ENCODE measurements at regions not wholly inside any gene's neighbourhood (a gene's known extent, or its start where the extent isn't known, plus 50 kb on each side); places are given as distances from the start of the nearest gene placed in this dataset.

DNA sequence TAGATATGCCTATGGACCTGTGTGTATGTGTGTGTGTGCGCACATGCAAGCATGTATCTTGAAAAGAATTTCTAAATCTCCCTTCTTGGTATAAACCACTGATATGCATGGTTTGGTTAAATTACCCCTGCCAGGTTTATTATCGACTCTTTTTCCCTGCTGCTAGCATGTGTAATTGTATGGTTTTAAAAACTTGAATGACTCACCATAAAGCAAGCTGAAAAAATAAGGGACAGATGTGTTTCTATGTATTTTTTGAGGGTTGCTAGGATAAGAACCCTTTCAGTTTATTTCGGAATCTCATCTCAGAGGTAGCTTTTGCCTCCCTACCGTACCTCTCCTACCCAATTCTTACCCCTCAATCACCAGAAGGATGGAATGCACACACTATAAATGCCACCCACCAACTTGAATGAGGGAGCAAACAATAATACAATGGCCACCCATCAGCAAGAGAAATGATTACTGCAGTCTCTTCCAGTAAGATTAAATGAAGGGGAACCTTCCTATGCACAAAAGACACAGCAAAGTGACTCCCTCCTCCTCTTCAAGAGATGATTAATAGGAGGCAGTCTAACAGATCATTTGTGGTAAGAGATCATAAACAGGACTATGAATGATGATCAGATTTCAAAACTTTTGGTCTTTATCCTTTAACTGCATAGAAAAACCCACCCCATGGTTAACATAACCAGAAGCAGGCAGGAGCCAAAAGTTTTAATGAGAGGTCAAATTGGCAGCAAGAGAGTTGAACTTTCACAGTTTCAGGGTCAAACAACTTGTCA lies 357.2 kb downstream of the SATB2 start:
- H3K27ac ChIP-seq (ENCODE audit: low read depth, low read length, poor library complexity, severe bottlenecking): no peak overlapping the region
- H3K4me1 ChIP-seq (ENCODE audit: insufficient read depth, low read length, poor library complexity, severe bottlenecking): no peaks in the 10 kb centered on the region
- DNase-seq (ENCODE audit: low spot score): no peak
- CTCF ChIA-PET: no interaction called here
- intact Hi-C loops (cut with micrococcal nuclease; ENCODE audit: unreplicated experiment): no loop called here
- no peak overlapping the region for H3K4me3 ChIP-seq (ENCODE audit: low read depth, low read length, poor library complexity, severe bottlenecking)
- no peaks in the 10 kb centered on the region for H3K9me3 ChIP-seq (ENCODE audit: low read depth, low read length, poor library complexity, severe bottlenecking)
- no peaks in the 10 kb centered on the region for H3K36me3 ChIP-seq (ENCODE audit: insufficient read depth, low read length, poor library complexity, severe bottlenecking)
- TF ChIP-seq, protein P1, sequence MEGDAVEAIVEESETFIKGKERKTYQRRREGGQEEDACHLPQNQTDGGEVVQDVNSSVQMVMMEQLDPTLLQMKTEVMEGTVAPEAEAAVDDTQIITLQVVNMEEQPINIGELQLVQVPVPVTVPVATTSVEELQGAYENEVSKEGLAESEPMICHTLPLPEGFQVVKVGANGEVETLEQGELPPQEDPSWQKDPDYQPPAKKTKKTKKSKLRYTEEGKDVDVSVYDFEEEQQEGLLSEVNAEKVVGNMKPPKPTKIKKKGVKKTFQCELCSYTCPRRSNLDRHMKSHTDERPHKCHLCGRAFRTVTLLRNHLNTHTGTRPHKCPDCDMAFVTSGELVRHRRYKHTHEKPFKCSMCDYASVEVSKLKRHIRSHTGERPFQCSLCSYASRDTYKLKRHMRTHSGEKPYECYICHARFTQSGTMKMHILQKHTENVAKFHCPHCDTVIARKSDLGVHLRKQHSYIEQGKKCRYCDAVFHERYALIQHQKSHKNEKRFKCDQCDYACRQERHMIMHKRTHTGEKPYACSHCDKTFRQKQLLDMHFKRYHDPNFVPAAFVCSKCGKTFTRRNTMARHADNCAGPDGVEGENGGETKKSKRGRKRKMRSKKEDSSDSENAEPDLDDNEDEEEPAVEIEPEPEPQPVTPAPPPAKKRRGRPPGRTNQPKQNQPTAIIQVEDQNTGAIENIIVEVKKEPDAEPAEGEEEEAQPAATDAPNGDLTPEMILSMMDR (conservative IDR thresholded peaks at IDR 0.05; ENCODE audit: low read depth, low read length): no peak
- no peak for TF ChIP-seq EZH2 (IDR thresholded peaks at IDR 0.05; ENCODE audit: borderline replicate concordance, low read depth, low read length, poor library complexity, severe bottlenecking)
- H3K27me3 ChIP-seq (replicated peaks; ENCODE audit: insufficient read depth, low read depth, low read length, poor library complexity): no peaks in the 10 kb centered on the region
- no TSS peak for BruUV-seq (replicated peaks)
- POLR2A ChIA-PET (ENCODE audit: low non-redundant PET): no interaction called here

DNA sequence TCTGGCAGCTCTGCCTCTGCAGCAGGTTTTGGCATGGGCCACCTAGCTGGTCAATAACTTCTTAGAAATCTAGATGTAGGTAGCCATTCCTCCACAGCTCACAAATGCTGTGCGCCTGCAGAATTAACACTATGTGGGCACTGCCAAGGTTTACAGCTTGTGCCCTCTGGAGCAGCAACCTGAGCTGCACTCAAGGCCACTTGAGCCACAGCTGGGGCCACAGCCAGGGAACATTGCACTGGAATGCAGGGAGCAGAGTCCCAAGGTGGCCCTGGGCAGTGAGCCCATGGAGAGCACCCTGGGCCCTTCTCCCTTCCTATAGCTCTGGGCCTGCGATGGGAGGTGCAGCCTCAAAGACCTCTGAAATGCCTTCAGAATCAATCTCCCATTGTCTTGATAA lies 365.3 kb downstream of the SATB2 start:
- ChIA-PET CTCF (no interaction called here), POLR2A (ENCODE audit: low non-redundant PET) (no interaction called here)
- no peaks in the 10 kb centered on the region for H3K27me3 ChIP-seq (replicated peaks; ENCODE audit: insufficient read depth, low read depth, low read length, poor library complexity)
- H3K27ac ChIP-seq (ENCODE audit: low read depth, low read length, poor library complexity, severe bottlenecking): no peak overlapping the region
- TF ChIP-seq, protein P1 (conservative IDR thresholded peaks at IDR 0.05; ENCODE audit: low read depth, low read length): no peak
- TF ChIP-seq EZH2 (IDR thresholded peaks at IDR 0.05; ENCODE audit: borderline replicate concordance, low read depth, low read length, poor library complexity, severe bottlenecking): no peak
- H3K9me3 ChIP-seq (ENCODE audit: low read depth, low read length, poor library complexity, severe bottlenecking): no peaks in the 10 kb centered on the region
- H3K36me3 ChIP-seq (ENCODE audit: insufficient read depth, low read length, poor library complexity, severe bottlenecking): no peaks in the 10 kb centered on the region
- intact Hi-C loops (cut with micrococcal nuclease; ENCODE audit: unreplicated experiment): no loop called here
- no peak overlapping the region for H3K4me3 ChIP-seq (ENCODE audit: low read depth, low read length, poor library complexity, severe bottlenecking)
- no peaks in the 10 kb centered on the region for H3K4me1 ChIP-seq (ENCODE audit: insufficient read depth, low read length, poor library complexity, severe bottlenecking)
- DNase-seq (ENCODE audit: low spot score): no peak
- BruUV-seq (replicated peaks): no TSS peak

DNA sequence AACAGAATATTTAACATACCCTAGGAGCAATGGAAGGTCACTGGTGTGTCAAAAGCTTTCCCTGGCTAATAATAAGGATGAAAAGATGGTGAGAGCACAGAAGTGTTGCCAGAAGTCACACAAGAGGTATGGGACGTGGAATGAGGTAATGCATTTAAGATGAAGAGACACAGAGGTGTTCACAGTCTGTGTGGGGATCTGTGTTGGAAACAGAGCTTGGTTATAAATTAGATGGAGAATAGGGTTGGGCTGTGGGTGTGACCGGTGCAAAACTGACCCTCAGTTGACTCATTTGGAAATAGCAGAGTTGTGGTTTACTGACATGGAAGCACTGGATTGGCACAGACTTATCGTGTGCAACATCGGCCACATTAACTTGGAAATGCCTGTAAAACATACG lies 372.5 kb downstream of the SATB2 start:
- BruUV-seq (replicated peaks): no TSS peak
- POLR2A ChIA-PET (ENCODE audit: low non-redundant PET): no interaction called here
- CTCF ChIA-PET: no interaction called here
- Histone ChIP-seq H3K4me3 (ENCODE audit: low read depth, low read length, poor library complexity, severe bottlenecking) (no peak overlapping the region), H3K27ac (ENCODE audit: low read depth, low read length, poor library complexity, severe bottlenecking) (no peak overlapping the region), H3K4me1 (ENCODE audit: insufficient read depth, low read length, poor library complexity, severe bottlenecking) (no peaks in the 10 kb centered on the region), H3K9me3 (ENCODE audit: low read depth, low read length, poor library complexity, severe bottlenecking) (no peaks in the 10 kb centered on the region), H3K36me3 (ENCODE audit: insufficient read depth, low read length, poor library complexity, severe bottlenecking) (no peaks in the 10 kb centered on the region), H3K27me3 (replicated peaks; ENCODE audit: insufficient read depth, low read depth, low read length, poor library complexity) (no peaks in the 10 kb centered on the region)
- intact Hi-C loops (cut with micrococcal nuclease; ENCODE audit: unreplicated experiment): no loop called here
- DNase-seq (ENCODE audit: low spot score): no peak
- TF ChIP-seq, protein P1 (conservative IDR thresholded peaks at IDR 0.05; ENCODE audit: low read depth, low read length): no peak
- no peak for TF ChIP-seq EZH2 (IDR thresholded peaks at IDR 0.05; ENCODE audit: borderline replicate concordance, low read depth, low read length, poor library complexity, severe bottlenecking)

Measured in A673 (cell line).